SU-DHL-6 (cell line): ENCODE measurements at regions not wholly inside any gene's neighbourhood (a gene's known extent, or its start where the extent isn't known, plus 50 kb on each side); places are given as distances from the start of the nearest gene placed in this dataset.

Source experiments
- EZH2phosphoT487 ChIP-seq: fragments of 200-600 bp; sonication (generic), shearing (Covaris generic); conservative IDR thresholded peaks from 2 replicates; pipeline ENCODE4 v1.6.1; 2018; ENCODE audit warnings: mild to moderate bottlenecking, antibody characterized with exemption, low read length, moderate library complexity, mixed read lengths
- TF ChIP-seq, protein P1 (sequence below): fragments of 200-600 bp; sonication (generic); IDR thresholded peaks from one replicate; pipeline ENCODE4 v1.5.1; 2017; ENCODE audit warnings: antibody characterized with exemption, mild to moderate bottlenecking, low read length, moderate library complexity; ENCODE audit not compliant: insufficient read depth, poor library complexity, severe bottlenecking

DNA sequence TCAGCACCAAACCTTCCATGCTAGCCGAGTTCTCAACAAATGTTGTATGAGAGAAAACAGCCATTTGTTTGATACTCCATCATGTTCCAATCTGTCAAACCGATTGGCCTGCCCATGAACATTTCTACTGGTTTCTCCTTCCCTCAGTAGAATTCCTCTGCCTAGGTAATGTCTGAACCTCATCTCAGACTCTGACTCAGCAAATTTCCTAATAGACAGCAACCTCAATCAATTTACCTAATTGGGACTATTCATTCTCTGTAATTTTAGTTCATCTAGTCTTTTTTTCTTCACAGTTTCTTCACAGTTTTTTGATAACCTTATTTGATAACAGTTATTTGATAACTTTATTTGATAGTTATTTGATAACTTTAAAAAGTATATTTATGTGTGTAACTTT lies 585.1 kb downstream of the DNAJB9 start:
- TF ChIP-seq, protein P1, sequence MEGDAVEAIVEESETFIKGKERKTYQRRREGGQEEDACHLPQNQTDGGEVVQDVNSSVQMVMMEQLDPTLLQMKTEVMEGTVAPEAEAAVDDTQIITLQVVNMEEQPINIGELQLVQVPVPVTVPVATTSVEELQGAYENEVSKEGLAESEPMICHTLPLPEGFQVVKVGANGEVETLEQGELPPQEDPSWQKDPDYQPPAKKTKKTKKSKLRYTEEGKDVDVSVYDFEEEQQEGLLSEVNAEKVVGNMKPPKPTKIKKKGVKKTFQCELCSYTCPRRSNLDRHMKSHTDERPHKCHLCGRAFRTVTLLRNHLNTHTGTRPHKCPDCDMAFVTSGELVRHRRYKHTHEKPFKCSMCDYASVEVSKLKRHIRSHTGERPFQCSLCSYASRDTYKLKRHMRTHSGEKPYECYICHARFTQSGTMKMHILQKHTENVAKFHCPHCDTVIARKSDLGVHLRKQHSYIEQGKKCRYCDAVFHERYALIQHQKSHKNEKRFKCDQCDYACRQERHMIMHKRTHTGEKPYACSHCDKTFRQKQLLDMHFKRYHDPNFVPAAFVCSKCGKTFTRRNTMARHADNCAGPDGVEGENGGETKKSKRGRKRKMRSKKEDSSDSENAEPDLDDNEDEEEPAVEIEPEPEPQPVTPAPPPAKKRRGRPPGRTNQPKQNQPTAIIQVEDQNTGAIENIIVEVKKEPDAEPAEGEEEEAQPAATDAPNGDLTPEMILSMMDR = no peak
- TF ChIP-seq EZH2phosphoT487 = no peak
